Kasumi-1 (cell line): ENCODE measurements at regions not wholly inside any gene's neighbourhood (a gene's known extent, or its start where the extent isn't known, plus 50 kb on each side); places are given as distances from the start of the nearest gene placed in this dataset.
"Not testable (repeated sequence)": the region's sequence is repeated elsewhere in the genome, so short reads cannot be mapped to it uniquely, and the experiment has no call there.

Experiments used
- DNase-seq, 2 experiments: peaks; one replicate each; lab custom pipeline; 2025; lab: John Stamatoyannopoulos, UW

DNA sequence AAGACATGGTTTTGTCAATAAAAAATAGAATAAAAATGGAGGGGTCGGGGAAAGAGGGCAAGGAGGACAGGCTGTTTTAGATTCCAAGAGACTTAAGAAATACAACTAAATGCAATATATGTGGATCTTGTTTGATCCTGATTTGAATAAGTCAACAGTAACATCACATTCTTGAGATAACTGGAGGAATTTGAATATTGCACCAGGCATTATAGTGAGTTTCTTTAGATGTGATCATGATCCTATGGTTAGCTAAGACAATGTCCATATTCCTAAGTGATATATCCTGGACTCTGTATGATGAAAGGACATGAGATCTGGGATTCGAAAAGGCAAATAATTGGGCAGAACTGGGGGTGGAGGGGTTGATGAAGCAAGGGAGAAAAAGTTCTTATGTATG, 311.8 kb downstream of the PLPP3 start:
- no peak for DNase-seq

DNA sequence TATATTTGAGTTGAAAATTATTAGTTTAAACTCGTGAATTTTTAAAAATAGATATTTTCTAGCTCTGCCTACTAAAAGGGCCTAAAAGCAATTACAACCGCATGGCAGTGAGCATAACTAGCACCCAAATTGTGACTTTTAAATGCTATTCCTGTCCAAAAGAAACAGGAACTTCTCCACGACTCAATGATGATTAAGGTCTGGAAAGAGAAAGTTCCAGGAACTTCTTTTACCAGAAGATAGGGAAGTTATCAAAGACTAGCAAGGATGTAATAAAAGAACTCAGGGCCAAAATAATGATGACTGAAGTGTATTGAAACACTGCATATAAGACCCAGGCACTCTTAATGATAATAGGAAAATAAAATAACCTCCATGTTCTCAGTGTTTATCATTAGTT, 313.0 kb downstream of the PLPP3 start:
- no peak for DNase-seq

DNA sequence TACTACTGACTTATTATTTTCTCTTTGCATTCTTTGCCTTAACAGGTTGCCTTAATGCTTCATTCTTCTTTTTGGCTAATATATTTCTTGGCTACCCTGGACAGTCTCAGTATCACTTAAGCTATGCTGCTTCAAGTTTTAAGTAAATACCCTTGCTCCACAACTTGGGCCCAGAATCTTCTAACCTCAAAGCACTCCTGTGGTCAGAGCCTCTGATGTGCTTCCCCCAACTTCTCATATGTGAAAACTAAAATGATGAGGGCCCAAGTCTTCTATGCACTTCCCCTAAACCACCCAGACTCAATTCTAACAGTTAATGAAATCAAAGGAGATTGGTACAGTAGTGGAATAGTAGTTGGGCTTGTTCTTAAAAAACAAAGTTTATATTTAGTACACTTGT, 314.1 kb downstream of the PLPP3 start:
- no peak for DNase-seq

DNA sequence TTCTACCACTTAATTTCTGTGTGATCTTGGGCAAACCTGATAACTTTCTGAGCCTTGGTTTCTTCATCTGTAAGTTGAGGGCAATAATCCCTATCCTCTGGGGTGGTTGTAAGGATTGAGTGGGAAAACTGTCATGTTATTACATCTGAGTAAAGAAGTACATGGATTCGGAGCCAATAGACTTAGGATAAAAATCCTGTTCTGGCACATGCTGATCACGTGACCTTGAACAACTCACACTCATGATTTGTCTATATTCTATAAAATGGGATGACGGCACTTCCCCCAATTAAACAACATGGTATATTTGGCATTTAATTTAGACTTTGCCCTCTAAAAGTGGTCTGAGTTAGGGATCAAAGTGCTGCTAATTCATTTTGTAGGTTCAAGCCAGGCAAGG, 315.5 kb downstream of the PLPP3 start:
- DNase-seq: no peak

DNA sequence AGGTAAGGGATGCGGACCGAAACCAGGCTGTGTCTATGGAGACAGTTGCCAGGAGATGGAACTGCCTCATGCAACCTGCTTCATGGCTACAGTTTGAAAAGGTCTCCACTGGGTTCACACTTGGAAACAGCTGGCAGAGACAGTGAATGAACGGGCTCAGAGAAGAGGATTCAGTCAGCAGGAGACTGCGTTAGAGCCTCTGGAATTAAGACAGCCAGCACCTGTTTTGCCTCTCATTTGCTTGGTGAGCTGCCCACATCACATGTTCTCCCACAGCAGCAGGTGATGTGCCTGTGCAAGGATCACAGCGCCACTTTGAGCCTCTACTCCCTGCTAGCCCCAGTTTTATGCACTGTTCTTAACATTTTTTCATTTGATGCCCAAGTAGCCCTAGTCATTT, 321.0 kb downstream of the PLPP3 start:
- no peak for DNase-seq

DNA sequence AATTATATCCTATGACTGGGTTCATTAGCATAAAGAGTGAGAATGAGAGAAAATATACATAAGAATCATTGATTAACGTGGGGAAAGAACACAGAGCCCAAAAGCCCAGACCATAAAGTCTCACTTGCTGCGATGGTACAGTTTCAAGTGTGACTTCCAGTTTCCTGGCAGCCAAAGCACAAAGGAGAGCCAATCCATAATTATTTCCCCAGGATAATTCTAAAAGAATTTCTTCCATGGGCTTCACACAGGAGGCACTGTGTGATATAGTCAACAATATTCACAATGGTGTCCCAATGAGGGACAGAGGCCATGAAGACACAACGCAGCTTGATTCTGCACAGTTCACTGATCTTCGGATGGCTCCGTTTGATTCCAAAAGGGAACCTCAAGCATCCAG, 321.6 kb downstream of the PLPP3 start:
- DNase-seq: no peak

GRCh38 chr1:56256153-56257000, 323.0 kb downstream of the PLPP3 start:
- DNase-seq: no peak

DNA sequence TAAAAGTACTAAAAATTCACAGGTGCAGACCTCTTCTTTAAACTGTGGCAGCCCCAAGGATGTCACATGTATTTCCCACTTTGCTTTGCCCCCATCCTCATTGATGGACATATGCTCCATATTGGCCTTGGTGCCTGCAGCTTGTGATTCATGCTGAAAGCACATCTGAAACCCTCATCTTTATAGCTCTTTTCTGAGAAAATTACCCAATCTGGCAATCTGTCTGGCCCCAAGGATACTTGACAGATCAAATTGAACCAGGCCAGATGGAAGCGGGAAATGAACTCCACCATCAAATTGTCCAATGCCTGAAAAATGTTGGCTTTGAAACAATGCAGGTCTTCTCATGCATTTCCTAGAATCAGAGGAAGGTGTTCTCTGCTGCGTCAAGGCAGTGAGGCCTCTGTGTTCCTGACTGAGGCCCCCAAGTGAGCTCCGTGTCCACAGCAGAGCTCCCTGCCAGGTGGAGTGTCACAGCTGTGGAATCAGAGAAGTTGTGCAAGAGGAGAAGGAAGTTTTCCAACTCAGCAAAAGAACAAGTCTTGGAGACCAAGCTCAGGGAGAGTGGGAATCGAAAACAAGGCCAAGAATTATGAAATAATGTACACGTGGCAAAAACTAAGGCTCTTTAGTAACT, 323.7 kb downstream of the PLPP3 start:
- DNase-seq: no peak

GRCh38 chr1:56254130-56254529, 325.2 kb downstream of the PLPP3 start:
- DNase-seq: no peak

- DNase-seq: no peak
Observed at GRCh38 chr1:56250809-56251208, 328.6 kb downstream of the PLPP3 start.

DNA sequence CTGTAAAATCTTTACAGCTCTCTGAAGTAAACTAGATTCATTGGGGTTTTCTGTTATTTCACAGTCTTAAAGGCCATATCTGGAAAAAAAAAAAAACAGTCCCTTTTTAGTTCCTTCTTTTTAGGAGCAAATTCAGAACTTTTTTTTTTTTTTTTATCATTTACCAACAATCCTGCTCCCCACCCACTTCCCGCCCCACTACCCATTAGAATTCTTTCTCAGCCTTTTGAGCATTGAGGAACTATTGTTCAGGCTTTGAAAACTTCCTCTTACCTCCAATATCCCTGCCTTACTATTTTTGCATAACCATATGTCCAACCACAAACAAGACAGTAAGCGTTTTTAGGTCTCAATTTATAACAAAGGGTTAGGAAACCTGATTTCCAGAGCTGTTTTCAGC, 330.1 kb downstream of the PLPP3 start:
- peak; percentile 48 to 64 for DNase-seq

DNA sequence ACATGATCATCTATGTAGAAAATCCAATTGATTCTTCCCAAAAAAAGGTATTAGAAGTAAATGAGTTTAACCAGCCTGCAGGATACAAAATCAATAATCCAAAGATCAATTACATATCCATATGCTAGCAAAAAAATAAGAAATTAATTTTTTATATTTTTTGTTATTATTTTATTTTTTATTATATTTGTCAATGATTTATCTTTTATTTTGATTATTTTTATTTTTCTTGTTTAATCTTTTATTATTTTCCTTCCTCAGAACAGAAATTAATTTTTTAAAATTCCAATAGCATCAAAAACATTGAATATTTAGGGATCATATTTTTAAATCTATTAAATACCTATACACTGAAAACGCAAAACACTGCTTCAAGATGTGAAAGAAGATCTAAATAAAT, 331.2 kb downstream of the PLPP3 start:
- no peak for DNase-seq

- DNase-seq: not testable (repeated sequence)
Observed at GRCh38 chr1:56246726-56247125, 332.6 kb downstream of the PLPP3 start.

DNA sequence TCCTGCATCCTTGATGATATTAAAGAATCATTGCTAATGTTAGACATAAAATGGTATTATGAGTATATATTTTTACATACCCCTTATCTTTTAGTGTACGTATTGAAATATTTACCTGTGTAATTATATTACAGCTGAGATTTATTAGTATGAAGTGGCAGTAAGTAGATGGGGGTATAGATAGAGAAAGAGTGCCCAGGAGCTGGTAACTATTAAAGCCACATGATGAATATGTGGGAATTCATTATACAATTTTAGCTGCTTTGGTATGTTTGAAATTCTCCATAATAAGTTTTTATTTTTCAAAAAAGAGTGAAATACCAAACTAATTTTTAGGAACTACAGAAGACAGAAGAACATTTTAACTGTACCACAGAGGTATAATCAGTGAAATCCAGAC, 339.0 kb downstream of the PLPP3 start:
- no peak for DNase-seq

- DNase-seq: no peak
Observed at GRCh38 chr1:56237491-56238064, 341.8 kb downstream of the PLPP3 start.

DNA sequence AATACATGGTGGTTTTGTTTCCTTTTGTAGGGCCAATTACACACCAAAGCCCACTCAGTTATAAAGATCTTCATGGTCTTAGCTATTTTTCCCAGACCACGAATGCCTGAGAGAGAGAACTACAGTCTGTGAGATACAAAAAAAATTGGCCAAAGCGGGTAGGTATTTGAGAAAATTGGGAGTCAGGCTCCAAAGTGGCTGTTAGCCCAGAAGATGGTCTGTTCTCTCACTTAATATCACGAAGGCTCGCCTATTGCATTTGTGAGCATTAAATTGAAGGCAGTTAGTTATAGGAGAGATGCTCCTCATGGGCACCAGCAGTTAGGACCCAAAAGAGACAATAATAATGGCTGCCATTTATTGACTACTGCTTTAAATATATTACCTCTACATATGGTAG, 342.7 kb downstream of the PLPP3 start:
- no peak for DNase-seq

DNA sequence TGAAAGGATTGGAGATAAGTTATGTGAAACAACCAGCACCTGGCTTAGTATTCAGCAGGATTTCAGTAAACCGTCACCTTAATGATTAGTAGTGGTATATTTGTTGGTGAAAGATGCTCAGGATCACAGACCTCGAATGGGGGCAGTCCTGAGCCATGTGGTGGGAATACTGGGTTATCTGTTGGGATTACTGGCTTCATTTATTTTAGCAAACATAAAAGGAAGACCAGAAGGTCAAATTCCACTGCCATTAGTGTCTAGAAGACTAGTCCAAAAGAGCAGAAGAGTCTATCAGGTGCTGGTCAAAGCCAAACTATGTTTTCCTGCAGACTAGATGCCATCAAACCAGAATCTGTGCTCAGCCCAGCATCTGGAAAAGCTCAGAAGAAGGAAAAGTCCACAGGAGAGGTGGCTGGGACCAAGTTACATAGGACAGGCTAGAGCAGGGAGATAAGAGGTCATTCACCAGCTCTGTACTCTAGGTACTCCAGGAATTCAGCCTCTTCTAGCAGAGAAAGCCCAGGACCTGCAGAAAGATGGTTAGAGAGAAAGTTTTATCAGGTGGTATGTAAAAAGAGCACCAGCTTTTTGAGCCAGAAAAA, 343.4 kb downstream of the PLPP3 start:
- DNase-seq: no peak

DNA sequence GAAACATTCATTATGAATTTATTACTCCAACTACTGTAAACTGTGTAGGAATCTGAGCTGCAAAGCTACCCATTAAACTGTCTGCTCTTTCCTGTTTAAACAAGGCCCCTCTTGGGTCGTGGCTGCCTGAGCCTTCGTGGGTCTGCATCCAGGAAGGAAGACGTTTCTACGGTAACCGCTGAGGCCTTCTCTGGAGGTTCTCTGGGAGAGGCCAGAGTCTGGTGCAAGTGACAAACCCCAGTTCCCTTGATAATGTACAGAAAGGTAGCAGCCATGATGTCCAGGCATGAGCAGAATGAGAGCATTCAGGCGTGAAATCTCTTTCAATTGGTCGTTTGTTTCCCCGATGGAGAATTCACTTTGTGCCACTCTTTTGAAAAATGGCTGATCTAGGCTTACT, 350.2 kb downstream of the PLPP3 start:
- DNase-seq: no peak

- no peak for DNase-seq
Observed at GRCh38 chr1:56227886-56228285, 351.5 kb downstream of the PLPP3 start.

DNA sequence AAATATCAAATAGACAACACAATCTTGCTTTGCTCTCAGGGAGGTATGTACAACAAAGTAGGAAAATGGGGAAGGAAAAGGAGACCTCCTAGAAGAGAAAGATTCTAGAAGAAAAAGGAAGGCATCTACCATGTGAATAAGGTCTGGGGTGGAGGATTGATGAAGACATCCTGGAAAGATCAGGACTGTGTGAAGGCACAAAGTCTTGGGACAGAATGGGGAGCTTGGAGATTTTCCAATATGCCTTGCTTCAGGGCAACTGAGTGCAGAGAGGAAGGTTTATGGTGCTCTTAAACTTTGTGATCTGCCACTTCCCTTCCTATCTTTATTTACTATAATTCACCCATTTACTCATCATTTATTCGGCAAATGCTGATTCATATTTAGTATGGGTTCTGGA, 352.0 kb downstream of the PLPP3 start:
- DNase-seq: no peak

DNA sequence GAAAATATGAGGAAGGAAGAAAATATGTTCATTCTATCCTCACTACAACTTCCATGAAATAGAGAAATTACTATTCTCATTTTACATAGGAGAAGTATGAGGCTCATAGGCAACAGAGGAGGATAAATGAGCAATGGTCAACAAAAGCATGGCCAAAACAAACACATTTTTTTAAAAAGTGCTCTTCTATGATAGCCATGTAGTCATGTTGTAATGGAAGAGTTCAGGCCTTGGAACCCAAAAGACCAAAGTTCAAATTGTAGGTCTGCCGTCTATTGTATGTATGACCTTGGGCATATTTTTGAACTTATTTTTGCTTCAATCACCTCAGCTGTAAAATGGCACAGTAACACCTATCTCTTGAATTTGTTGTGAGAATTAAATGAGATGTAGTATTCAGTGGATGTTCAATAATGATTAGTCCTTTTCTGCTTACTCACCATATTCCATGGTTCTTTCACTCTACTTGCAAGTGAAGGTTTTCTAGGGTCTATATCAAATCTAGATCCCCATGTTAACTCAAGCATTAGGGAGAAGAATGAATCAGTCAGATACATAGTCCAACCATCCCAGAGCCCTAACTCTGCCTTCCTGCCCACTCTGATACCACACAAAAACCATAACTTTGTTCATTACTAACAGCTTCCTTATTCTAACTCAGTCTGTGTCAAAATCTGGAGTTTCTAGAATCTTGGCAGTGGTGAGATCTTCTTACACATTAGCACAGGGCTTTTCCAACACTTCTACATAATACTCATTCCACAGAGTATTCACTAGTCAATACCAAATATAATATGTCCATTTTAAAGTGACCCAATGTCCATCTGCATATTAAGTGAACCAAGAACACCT, 353.2 kb downstream of the PLPP3 start:
- no peak for DNase-seq

- DNase-seq: no peak
Observed at GRCh38 chr1:56223968-56224367, 355.4 kb downstream of the PLPP3 start.
